Activated naive CD4-positive, alpha-beta T cell treated with anti-CD3 and anti-CD28 coated beads, Interleukin-2, amount 50 U/mL, for 24 hours (primary cell): ENCODE measurements at regions not wholly inside any gene's neighbourhood (a gene's known extent, or its start where the extent isn't known, plus 50 kb on each side); places are given as distances from the start of the nearest gene placed in this dataset.
A peak's percentile ranks its signal among the peaks of the same experiment; 100 is the strongest.

Source experiments
- H3K27ac Mint-ChIP-seq: one replicate; pipeline ENCODE4 v1.8.0; 2021; ENCODE audit warnings: mild to moderate bottlenecking, mixed read lengths
- H3K27me3 Mint-ChIP-seq: one replicate; pipeline ENCODE4 v1.8.0; 2021; ENCODE audit warnings: mixed read lengths
- H3K36me3 Mint-ChIP-seq: one replicate; pipeline ENCODE4 v1.8.0; 2021; ENCODE audit warnings: mixed read lengths
- H3K4me1 Mint-ChIP-seq: one replicate; pipeline ENCODE4 v1.8.0; 2021; ENCODE audit warnings: mixed read lengths
- H3K4me3 Mint-ChIP-seq: one replicate; pipeline ENCODE4 v1.8.0; 2021; ENCODE audit warnings: mild to moderate bottlenecking, mixed read lengths
- H3K9me3 Mint-ChIP-seq: one replicate; pipeline ENCODE4 v1.8.0; 2021; ENCODE audit warnings: mixed read lengths

- no peaks in the 10 kb centered on the region for H3K36me3 Mint-ChIP-seq
- H3K27ac Mint-ChIP-seq: no peak overlapping the region
- H3K4me3 Mint-ChIP-seq: no peak overlapping the region
- H3K4me1 Mint-ChIP-seq: no peaks in the 10 kb centered on the region
- no peaks in the 10 kb centered on the region for H3K9me3 Mint-ChIP-seq
- H3K27me3 Mint-ChIP-seq: peaks cover 3% of the 10 kb centered on the region
These were observed 155.1 kb downstream of the CDC5L start for GRCh38 chr6:44542401-44543116.

- no peak overlapping the region for H3K4me3 Mint-ChIP-seq
- H3K27ac Mint-ChIP-seq: no peak overlapping the region
- peaks cover 3% of the 10 kb centered on the region for H3K27me3 Mint-ChIP-seq
- no peaks in the 10 kb centered on the region for H3K36me3 Mint-ChIP-seq
- H3K9me3 Mint-ChIP-seq: no peaks in the 10 kb centered on the region
- no peaks in the 10 kb centered on the region for H3K4me1 Mint-ChIP-seq
These were observed 156.2 kb downstream of the CDC5L start for GRCh38 chr6:44543664-44544063.

DNA sequence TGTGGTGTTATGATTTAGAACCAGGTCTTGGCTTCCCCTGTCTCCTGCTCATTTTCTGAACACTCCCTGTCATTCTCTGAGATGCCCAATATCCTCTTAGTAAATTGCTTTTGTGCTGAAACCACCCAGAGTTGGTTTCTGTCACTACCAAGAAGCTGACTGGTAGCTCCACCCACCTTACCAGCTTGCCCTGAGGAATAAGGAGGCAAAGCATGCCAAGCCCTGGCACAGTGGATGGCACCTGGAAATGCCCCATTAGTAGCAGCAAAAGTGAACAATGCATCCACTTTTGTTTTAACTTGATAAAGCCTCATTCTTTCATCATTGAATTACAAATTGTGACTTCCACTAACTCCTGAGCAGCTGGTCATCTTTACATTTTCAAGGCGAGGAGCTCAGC lies 157.7 kb downstream of the CDC5L start:
- Mint-ChIP-seq H3K27me3 (peaks cover 3% of the 10 kb centered on the region), H3K36me3 (no peaks in the 10 kb centered on the region), H3K4me1 (no peaks in the 10 kb centered on the region), H3K9me3 (no peaks in the 10 kb centered on the region), H3K4me3 (no peak overlapping the region), H3K27ac (no peak overlapping the region)

DNA sequence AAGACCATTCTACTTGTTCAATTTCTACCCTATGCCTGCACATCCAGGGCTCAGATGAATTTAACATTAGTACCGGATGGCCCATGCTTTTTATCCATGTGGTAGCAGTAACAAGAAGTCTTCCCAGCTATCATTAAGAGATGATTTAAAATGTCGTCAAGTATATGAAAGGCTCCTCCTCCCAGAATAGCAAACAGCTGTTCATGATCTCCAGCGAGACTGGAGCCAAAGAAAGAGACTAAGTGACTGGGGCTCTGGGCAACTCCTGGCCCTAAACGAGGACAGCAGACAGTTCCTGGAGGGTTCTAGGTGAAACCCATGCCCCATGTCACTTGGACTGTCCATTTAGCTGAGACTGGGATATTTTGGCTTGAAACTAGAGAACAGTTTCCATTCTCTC lies 160.8 kb downstream of the CDC5L start:
- no peaks in the 10 kb centered on the region for H3K27me3 Mint-ChIP-seq
- peaks cover 2% of the 10 kb centered on the region for H3K36me3 Mint-ChIP-seq
- H3K27ac Mint-ChIP-seq: no peak overlapping the region
- H3K4me3 Mint-ChIP-seq: no peak overlapping the region
- no peaks in the 10 kb centered on the region for H3K9me3 Mint-ChIP-seq
- H3K4me1 Mint-ChIP-seq: no peaks in the 10 kb centered on the region

- Mint-ChIP-seq H3K27me3 (no peaks in the 10 kb centered on the region), H3K4me1 (no peaks in the 10 kb centered on the region), H3K36me3 (peaks cover 2% of the 10 kb centered on the region), H3K9me3 (no peaks in the 10 kb centered on the region), H3K27ac (no peak overlapping the region), H3K4me3 (no peak overlapping the region)
These were observed 162.0 kb downstream of the CDC5L start for GRCh38 chr6:44549516-44549915.

DNA sequence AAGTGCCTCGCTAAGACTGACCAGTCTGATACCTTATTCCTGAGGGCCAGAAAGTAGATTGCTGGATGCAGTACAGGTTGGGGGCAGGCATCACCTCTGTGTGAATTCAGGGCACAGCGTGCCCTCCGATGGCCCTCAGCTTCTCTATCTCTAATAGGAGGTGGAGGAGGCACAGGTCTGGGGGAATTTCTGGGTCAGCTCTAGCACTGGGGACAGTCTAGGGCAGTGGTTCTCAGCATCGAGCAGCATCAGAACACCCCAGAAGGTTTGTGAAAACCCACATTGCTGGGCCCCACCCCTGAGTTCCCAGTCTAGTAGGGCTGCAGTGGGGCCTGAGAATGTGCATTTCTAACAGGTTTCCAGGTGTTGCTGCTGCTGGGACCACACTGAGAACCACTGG lies 166.7 kb downstream of the CDC5L start:
- Mint-ChIP-seq H3K9me3 (no peaks in the 10 kb centered on the region), H3K4me1 (no peaks in the 10 kb centered on the region), H3K36me3 (peaks cover 2% of the 10 kb centered on the region), H3K27me3 (peaks cover 4% of the 10 kb centered on the region), H3K4me3 (no peak overlapping the region), H3K27ac (no peak overlapping the region)

DNA sequence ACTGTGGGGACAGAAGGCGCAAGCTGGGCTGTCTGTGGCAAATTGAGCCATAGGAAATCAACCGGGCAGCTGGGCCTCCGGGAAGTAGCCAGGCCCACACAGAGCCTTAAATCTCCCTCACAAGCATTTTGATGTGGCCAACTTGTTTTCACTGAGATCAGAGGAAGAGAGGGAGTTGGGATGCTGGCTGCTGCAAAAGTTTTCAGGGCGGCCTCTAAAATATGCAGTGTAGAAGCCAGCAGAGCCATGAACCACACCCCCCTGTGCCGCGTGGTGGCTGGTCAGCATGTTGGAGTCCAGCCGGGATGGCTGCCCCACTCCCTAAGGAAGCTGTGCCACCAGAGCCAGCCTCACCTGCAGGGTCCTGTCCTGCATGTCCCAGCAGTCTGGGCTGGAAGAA lies 167.4 kb downstream of the CDC5L start:
- H3K36me3 Mint-ChIP-seq: peaks cover 2% of the 10 kb centered on the region
- no peaks in the 10 kb centered on the region for H3K9me3 Mint-ChIP-seq
- H3K4me3 Mint-ChIP-seq: no peak overlapping the region
- H3K27me3 Mint-ChIP-seq: peaks cover 5% of the 10 kb centered on the region
- no peaks in the 10 kb centered on the region for H3K4me1 Mint-ChIP-seq
- H3K27ac Mint-ChIP-seq: no peak overlapping the region

DNA sequence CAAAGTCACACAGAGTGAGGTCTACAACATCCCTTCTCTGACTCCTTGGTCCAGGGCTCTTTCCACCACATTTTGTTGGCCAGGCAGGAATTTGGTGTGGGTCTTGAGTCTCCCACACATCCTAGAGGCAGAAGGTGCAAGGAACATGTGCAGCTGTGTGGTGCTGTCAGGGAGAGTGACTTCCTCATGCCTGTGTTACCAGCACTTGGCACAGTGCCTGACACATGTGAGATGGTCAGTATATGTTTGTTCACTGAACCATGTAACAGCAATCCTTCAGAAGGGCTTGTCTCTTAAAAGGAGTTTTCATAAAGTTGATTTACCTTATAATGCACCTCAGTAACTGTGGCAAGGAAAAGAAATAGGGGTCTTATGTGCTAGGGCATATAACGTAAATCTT lies 168.5 kb downstream of the CDC5L start:
- Mint-ChIP-seq H3K36me3 (peaks cover 2% of the 10 kb centered on the region), H3K4me3 (no peak overlapping the region), H3K27me3 (peaks cover 10% of the 10 kb centered on the region), H3K9me3 (no peaks in the 10 kb centered on the region), H3K27ac (no peak overlapping the region), H3K4me1 (no peaks in the 10 kb centered on the region)

- H3K27ac Mint-ChIP-seq: no peak overlapping the region
- H3K27me3 Mint-ChIP-seq: peaks cover 21% of the 10 kb centered on the region
- H3K4me1 Mint-ChIP-seq: peaks cover 6% of the 10 kb centered on the region
- no peaks in the 10 kb centered on the region for H3K36me3 Mint-ChIP-seq
- H3K9me3 Mint-ChIP-seq: no peaks in the 10 kb centered on the region
- no peak overlapping the region for H3K4me3 Mint-ChIP-seq
These were observed 170.7 kb downstream of the CDC5L start for GRCh38 chr6:44558024-44558831.

DNA sequence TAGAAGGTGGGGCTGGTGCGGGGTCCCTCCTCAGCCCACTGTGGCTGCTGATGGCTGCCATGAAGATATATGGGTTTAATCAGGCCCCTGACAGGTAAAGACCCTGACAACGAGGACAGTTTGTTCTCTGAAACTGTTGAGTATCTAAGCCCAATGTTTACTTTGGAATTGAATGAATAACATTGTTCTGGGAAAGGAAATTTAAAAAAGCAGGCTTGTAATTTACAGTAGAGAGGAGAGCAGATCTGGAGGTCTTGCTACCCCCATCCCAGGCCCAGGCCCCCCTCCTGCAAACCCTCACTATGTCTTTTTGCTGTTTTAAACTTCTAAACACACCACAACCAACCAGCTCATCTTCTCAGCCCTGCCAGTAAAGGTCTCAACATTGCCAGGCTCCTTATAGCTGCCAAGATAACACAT lies 171.3 kb downstream of the CDC5L start:
- H3K36me3 Mint-ChIP-seq: no peaks in the 10 kb centered on the region
- H3K4me3 Mint-ChIP-seq: no peak overlapping the region
- H3K27ac Mint-ChIP-seq: no peak overlapping the region
- no peaks in the 10 kb centered on the region for H3K9me3 Mint-ChIP-seq
- peaks cover 6% of the 10 kb centered on the region for H3K4me1 Mint-ChIP-seq
- H3K27me3 Mint-ChIP-seq: peaks cover 21% of the 10 kb centered on the region

- peaks cover 21% of the 10 kb centered on the region for H3K27me3 Mint-ChIP-seq
- peaks cover 6% of the 10 kb centered on the region for H3K4me1 Mint-ChIP-seq
- H3K9me3 Mint-ChIP-seq: no peaks in the 10 kb centered on the region
- no peaks in the 10 kb centered on the region for H3K36me3 Mint-ChIP-seq
- H3K27ac Mint-ChIP-seq: no peak overlapping the region
- H3K4me3 Mint-ChIP-seq: no peak overlapping the region
These were observed 172.2 kb downstream of the CDC5L start for GRCh38 chr6:44559486-44560270.

- H3K4me3 Mint-ChIP-seq: no peak overlapping the region
- H3K9me3 Mint-ChIP-seq: no peaks in the 10 kb centered on the region
- peaks cover 21% of the 10 kb centered on the region for H3K27me3 Mint-ChIP-seq
- no peaks in the 10 kb centered on the region for H3K36me3 Mint-ChIP-seq
- no peak overlapping the region for H3K27ac Mint-ChIP-seq
- peaks cover 6% of the 10 kb centered on the region for H3K4me1 Mint-ChIP-seq
These were observed 173.1 kb downstream of the CDC5L start for GRCh38 chr6:44560458-44561059.

GRCh38 chr6:44561060-44561623 lies 173.6 kb downstream of the CDC5L start:
- no peaks in the 10 kb centered on the region for H3K9me3 Mint-ChIP-seq
- H3K36me3 Mint-ChIP-seq: no peaks in the 10 kb centered on the region
- peak overlapping the region; percentile 61 for H3K4me3 Mint-ChIP-seq
- peaks cover 21% of the 10 kb centered on the region for H3K27me3 Mint-ChIP-seq
- peaks cover 6% of the 10 kb centered on the region for H3K4me1 Mint-ChIP-seq
- H3K27ac Mint-ChIP-seq: no peak overlapping the region

- peaks cover 6% of the 10 kb centered on the region for H3K4me1 Mint-ChIP-seq
- no peaks in the 10 kb centered on the region for H3K36me3 Mint-ChIP-seq
- no peaks in the 10 kb centered on the region for H3K9me3 Mint-ChIP-seq
- H3K27ac Mint-ChIP-seq: no peak overlapping the region
- H3K4me3 Mint-ChIP-seq: peak overlapping the region; percentile 34
- peaks cover 21% of the 10 kb centered on the region for H3K27me3 Mint-ChIP-seq
These were observed 174.5 kb downstream of the CDC5L start for GRCh38 chr6:44561832-44562665.
